HG02938 (cell line): ENCODE measurements at regions not wholly inside any gene's neighbourhood (a gene's known extent, or its start where the extent isn't known, plus 50 kb on each side); places are given as distances from the start of the nearest gene placed in this dataset.

Experiments used
- ATAC-seq: cut with Tn5 transposase; IDR thresholded peaks from one replicate; pipeline ENCODE4 v1.9.1; 2021; ENCODE audit warnings: mild to moderate bottlenecking, moderate library complexity; ENCODE audit not compliant: unreplicated experiment

- ATAC-seq, result no peak
Observed at GRCh38 chr12:125303337-125303736, 238.1 kb downstream of the AACS start.

GRCh38 chr12:125304029-125304428 is 238.8 kb downstream of the AACS start:
- ATAC-seq, result no peak

- no peak for ATAC-seq
Observed at GRCh38 chr12:125305231-125305630, 240.0 kb downstream of the AACS start.

- ATAC-seq, result no peak
Observed at GRCh38 chr12:125310461-125310860, 245.2 kb downstream of the AACS start.

GRCh38 chr12:125311050-125311449 is 245.8 kb downstream of the AACS start:
- no peak for ATAC-seq

GRCh38 chr12:125312471-125312870 is 247.2 kb downstream of the AACS start:
- no peak for ATAC-seq

GRCh38 chr12:125314051-125314755 is 249.0 kb downstream of the AACS start:
- no peak for ATAC-seq

- no peak for ATAC-seq
Observed at GRCh38 chr12:125315771-125316170, 250.5 kb downstream of the AACS start.

GRCh38 chr12:125320177-125320576 is 254.9 kb downstream of the AACS start:
- no peak for ATAC-seq

- no peak for ATAC-seq
Observed at GRCh38 chr12:125324861-125325490, 259.7 kb downstream of the AACS start.

GRCh38 chr12:125329239-125330102 is 264.2 kb downstream of the AACS start:
- no peak for ATAC-seq

GRCh38 chr12:125330645-125331341 is 265.6 kb downstream of the AACS start:
- peak; percentile 78 for ATAC-seq

GRCh38 chr12:125331342-125332052 is 266.3 kb downstream of the AACS start:
- ATAC-seq, result no peak

GRCh38 chr12:125332900-125333299 is 267.7 kb downstream of the AACS start:
- ATAC-seq, result no peak

- no peak for ATAC-seq
Observed at GRCh38 chr12:125336246-125336645, 271.0 kb downstream of the AACS start.

- no peak for ATAC-seq
Observed at GRCh38 chr12:125340791-125341190, 275.6 kb downstream of the AACS start.

GRCh38 chr12:125341422-125341821 is 276.2 kb downstream of the AACS start:
- ATAC-seq, result no peak

GRCh38 chr12:125343649-125344048 is 278.4 kb downstream of the AACS start:
- no peak for ATAC-seq

GRCh38 chr12:125346362-125346761 is 281.1 kb downstream of the AACS start:
- ATAC-seq, result no peak

- ATAC-seq, result no peak
Observed at GRCh38 chr12:125351788-125352187, 286.6 kb downstream of the AACS start.
